Natural killer cell treated with Interleukin-12 subunit alpha and Interleukin-12 subunit beta and Interleukin-15 and Interleukin-18, amount 100 ng/mL, for 72 hours (primary cell): ENCODE measurements at regions not wholly inside any gene's neighbourhood (a gene's known extent, or its start where the extent isn't known, plus 50 kb on each side); places are given as distances from the start of the nearest gene placed in this dataset.

Experiments used
- ATAC-seq, 2 donors: fragments of 150-1000 bp; cut with Tn5 transposase in 1 of 2; sonication (Bioruptor Pico), chemical (Tn5 transposase) in 1 of 2; 2 replicates each; pipeline ENCODE4 v1.10.0; 2021
- DNase-seq: peaks from one replicate; pipeline ENCODE4 v3.0.0; 2022; ENCODE audit warnings: low spot score
- H3K27ac Mint-ChIP-seq, 2 donors: 1 replicate in 1 of 2; 2 replicates in 1 of 2; pipeline ENCODE4 v1.8.0; 2022; ENCODE audit warnings: mixed read lengths in 2 of 2, mild to moderate bottlenecking in 1 of 2, moderate library complexity in 1 of 2
- H3K27me3 Mint-ChIP-seq, 2 donors: 1 replicate in 1 of 2; 2 replicates in 1 of 2; pipeline ENCODE4 v1.8.0; 2022; ENCODE audit warnings: mixed read lengths in 2 of 2
- H3K36me3 Mint-ChIP-seq: one replicate; pipeline ENCODE4 v1.8.0; 2022; ENCODE audit warnings: mixed read lengths
- H3K4me1 Mint-ChIP-seq, 2 donors: 1 replicate in 1 of 2; 2 replicates in 1 of 2; pipeline ENCODE4 v1.8.0; 2022; ENCODE audit warnings: low read depth in 2 of 2, mixed read lengths in 2 of 2, mild to moderate bottlenecking in 1 of 2
- H3K4me3 Mint-ChIP-seq: one replicate; pipeline ENCODE4 v1.8.0; 2022; ENCODE audit warnings: mixed read lengths
- H3K9me3 Mint-ChIP-seq: 2 replicates; pipeline ENCODE4 v1.8.0; 2022; ENCODE audit warnings: mixed read lengths

GRCh38 chr10:126846469-126846868 is 58.8 kb upstream of the DOCK1 start:
- ATAC-seq (no peak), DNase-seq (no peak)
- Mint-ChIP-seq H3K27me3 (no peaks in the 10 kb centered on the region), H3K27ac (no peak overlapping the region), H3K4me1 (no peaks in the 10 kb centered on the region), H3K9me3 (no peaks in the 10 kb centered on the region), H3K36me3 (no peaks in the 10 kb centered on the region), H3K4me3 (no peak overlapping the region)

DNA sequence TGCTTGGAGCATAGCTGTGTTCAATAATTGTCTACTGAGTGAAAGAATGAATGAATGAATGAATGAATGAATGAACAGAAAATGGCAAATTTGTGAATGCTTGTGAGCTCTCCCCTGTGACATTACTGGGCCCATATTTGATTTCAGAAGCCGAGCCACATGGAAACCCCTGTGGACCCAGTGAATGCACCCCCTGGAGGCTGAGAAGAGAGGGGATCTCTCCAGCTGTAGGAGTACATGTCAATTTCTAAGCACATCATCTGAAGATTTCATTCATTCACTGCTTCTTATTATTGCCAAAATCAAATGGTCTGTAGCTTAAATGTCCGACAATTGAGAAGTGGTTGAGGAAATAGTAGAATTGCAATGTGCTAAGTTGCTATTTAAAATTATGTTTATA is 58.3 kb upstream of the DOCK1 start:
- no peaks in the 10 kb centered on the region for H3K4me1 Mint-ChIP-seq
- ATAC-seq (no peak), DNase-seq (no peak)
- no peaks in the 10 kb centered on the region for H3K36me3 Mint-ChIP-seq
- H3K27ac Mint-ChIP-seq: no peak overlapping the region
- no peaks in the 10 kb centered on the region for H3K9me3 Mint-ChIP-seq
- H3K27me3 Mint-ChIP-seq: no peaks in the 10 kb centered on the region
- H3K4me3 Mint-ChIP-seq: no peak overlapping the region

- DNase-seq (no peak), ATAC-seq (no peak)
- Mint-ChIP-seq H3K4me3 (no peak overlapping the region), H3K36me3 (no peaks in the 10 kb centered on the region), H3K27me3 (no peaks in the 10 kb centered on the region), H3K4me1 (no peaks in the 10 kb centered on the region), H3K27ac (no peak overlapping the region), H3K9me3 (no peaks in the 10 kb centered on the region)
These were observed 57.6 kb upstream of the DOCK1 start for GRCh38 chr10:126847666-126848065.

GRCh38 chr10:126849646-126850045 is 55.6 kb upstream of the DOCK1 start:
- peaks cover 0 to 2% of the 10 kb centered on the region in 2 donors for H3K27me3 Mint-ChIP-seq
- H3K4me3 Mint-ChIP-seq: no peak overlapping the region
- H3K27ac Mint-ChIP-seq: no peak overlapping the region
- no peaks in the 10 kb centered on the region for H3K36me3 Mint-ChIP-seq
- ATAC-seq: no peak
- no peak for DNase-seq
- no peaks in the 10 kb centered on the region for H3K4me1 Mint-ChIP-seq
- H3K9me3 Mint-ChIP-seq: no peaks in the 10 kb centered on the region

DNA sequence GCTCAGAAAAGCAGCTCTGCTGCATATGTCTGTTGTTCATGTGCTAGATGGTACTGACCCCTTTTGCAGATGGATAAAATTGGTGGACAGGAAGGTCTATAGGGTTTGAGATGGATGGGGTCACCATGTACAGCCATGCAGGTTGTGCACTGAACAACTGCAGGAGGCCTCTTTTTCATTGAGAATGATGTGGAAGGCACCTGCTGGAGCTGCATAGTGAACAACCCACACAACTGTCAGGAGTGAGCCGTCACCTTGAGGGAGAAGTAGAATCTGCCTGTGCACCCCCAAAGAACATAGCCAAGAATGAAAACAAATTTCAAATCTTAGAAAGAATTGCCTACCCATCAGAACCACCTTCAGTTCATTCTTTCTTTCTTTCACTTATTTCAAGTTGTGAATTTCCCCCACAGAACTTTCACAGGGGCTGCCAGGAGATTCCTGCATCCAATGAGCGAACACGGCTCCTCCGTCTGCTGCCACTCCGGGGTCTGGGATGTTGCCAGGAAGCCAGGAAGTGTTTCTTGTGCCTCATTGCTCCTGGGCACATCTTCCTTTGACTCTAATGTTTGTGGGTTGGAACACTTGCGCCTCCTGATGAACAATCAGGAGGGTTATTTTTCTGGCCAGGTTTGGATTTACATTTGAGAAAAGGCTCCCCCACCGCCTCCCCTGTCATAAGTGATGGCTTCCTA is 53.7 kb upstream of the DOCK1 start:
- Mint-ChIP-seq H3K9me3 (no peaks in the 10 kb centered on the region), H3K27ac (no peak overlapping the region), H3K4me1 (no peaks in the 10 kb centered on the region), H3K4me3 (no peak overlapping the region), H3K36me3 (no peaks in the 10 kb centered on the region), H3K27me3 (peaks cover 0 to 2% of the 10 kb centered on the region in 2 donors)
- no peak for ATAC-seq
- no peak for DNase-seq

GRCh38 chr10:126854726-126855495 is 50.3 kb upstream of the DOCK1 start:
- no peaks in the 10 kb centered on the region for H3K4me1 Mint-ChIP-seq
- H3K4me3 Mint-ChIP-seq: no peak overlapping the region
- H3K36me3 Mint-ChIP-seq: no peaks in the 10 kb centered on the region
- no peak for DNase-seq
- no peaks in the 10 kb centered on the region for H3K9me3 Mint-ChIP-seq
- H3K27ac Mint-ChIP-seq: no peak overlapping the region
- ATAC-seq: no peak
- H3K27me3 Mint-ChIP-seq: peaks cover 5 to 7% of the 10 kb centered on the region in 2 donors
